ENCODE measurements at regions not wholly inside any gene's neighbourhood (a gene's known extent, or its start where the extent isn't known, plus 50 kb on each side); places are given as distances from the start of the nearest gene placed in this dataset.
"Not testable (repeated sequence)": the region's sequence is repeated elsewhere in the genome, so short reads cannot be mapped to it uniquely, and the experiment has no call there.

DNA sequence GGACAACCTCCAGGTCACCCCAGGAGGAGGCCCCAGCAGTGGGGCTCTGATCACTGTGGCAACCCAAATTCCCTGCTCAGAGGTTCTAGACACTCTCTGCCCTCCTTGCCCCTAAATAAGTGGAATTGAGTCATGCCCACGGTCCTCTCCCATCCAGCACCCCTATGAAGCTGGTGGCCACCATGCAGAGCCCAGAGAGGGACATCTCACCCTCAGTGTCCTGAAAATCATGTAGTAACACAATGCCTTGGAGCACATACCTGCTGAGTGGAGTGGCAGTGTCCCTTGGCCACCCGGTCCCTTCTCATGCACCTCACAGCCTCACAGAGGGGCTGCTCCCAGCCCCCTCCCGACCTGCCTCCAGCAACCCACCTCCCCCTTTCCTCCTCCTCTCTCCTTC is 114.3 kb upstream of the MEF2A start:
- no peak overlapping the region for H3K27ac Mint-ChIP-seq
- H3K9me3 Mint-ChIP-seq = no peaks in the 10 kb centered on the region
- H3K4me3 Mint-ChIP-seq = peak overlapping the region; percentile 75
- no peak for DNase-seq
- peaks cover 6% of the 10 kb centered on the region for H3K27me3 Mint-ChIP-seq
- intact Hi-C loops (cut with micrococcal nuclease) = no loop called here
- peaks cover 44% of the 10 kb centered on the region for H3K4me1 Mint-ChIP-seq
- no peaks in the 10 kb centered on the region for H3K36me3 Mint-ChIP-seq (ENCODE audit: low read depth)

DNA sequence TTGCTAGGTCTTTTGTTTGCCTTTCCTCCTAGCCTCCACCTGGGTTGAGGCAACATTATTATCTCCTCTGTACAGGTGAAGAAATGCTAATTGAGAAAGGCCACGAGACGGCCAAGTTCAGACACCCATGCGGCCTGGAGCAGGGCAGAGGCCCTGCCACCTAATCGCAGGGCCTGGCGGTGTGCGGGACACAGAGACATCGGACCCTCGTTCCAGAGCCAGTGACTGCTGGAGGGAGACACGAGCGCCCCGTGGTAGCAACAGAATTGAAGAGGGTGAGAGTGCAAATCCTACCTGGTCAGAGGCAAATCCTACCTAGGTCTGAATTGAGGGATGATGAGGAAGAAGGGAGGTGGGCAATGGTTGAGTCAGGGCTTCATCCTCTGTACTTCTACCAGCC is 113.8 kb upstream of the MEF2A start:
- Mint-ChIP-seq H3K27me3 (peaks cover 6% of the 10 kb centered on the region), H3K27ac (no peak overlapping the region), H3K9me3 (no peaks in the 10 kb centered on the region), H3K4me1 (peaks cover 44% of the 10 kb centered on the region), H3K36me3 (ENCODE audit: low read depth) (no peaks in the 10 kb centered on the region), H3K4me3 (peak overlapping the region; percentile 75)
- DNase-seq = no peak
- intact Hi-C loops (cut with micrococcal nuclease) = no loop called here

DNA sequence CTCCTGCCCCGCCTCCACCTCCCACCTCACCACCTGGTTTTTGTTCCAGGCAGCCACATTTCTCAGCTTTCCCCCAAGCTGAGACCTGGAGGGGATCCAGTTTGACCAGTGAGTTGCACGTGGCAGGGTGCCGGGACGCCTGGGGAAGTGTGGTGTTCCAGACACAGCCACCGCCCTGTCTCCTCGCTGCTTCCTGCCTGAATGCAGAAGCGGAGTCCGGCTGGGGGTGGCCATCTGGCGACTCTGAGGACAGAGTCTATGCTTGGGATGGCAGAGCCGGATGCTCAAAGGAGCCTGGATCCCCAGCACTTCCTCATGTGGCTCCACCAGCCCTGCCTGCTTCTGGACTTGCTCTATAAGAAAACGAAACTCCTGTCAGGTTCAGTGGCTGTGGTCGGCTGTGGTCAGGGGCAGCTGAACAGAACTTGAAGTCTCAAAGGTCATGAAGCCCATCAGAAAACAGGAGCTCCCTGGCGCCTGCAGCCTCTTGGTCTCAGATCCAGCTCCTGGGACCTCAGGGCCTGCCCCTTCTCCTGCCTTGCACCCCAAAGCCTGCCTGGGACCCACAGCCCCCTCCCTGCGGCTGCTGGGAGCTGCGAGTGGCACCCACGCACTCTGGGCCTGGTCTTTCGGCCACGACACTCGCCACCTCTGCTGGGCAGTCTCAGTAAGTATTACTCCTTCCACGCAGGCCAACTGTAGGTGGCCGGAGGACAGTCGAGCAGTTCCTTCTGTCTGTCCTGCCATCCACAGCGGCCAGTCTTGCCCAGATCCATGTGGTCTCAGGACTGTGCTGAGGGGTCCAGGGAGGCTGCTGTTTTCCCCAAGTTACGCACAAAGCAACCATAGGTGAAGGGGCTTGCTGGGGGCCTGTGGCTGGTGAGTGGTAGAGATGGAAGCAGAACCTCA is 112.8 kb upstream of the MEF2A start:
- Mint-ChIP-seq H3K27ac (no peak overlapping the region), H3K4me1 (peaks cover 40% of the 10 kb centered on the region), H3K9me3 (peaks cover 6% of the 10 kb centered on the region), H3K36me3 (ENCODE audit: low read depth) (peaks cover 2% of the 10 kb centered on the region), H3K27me3 (peaks cover 11% of the 10 kb centered on the region), H3K4me3 (no peak overlapping the region)
- intact Hi-C loops (cut with micrococcal nuclease) = no loop called here
- peak; percentile 68 for DNase-seq

DNA sequence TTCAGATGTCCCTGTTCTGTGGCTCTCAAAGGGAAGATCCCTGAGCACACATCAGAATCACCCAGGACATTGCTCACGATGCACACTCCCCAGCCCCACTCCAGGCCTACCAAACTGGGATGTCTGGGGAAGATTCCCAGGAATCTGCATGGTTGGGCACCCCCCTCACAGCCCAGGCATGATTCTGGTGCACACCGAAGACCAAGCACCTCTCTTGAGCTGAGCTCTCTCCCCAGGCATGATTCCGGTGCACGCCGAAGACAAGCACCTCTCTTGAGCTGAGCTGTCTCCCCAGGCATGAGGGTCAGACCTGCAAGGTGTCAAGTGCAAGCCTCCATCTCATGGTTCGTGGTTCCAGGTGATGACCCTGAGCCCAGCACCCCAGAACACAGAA is 112.2 kb upstream of the MEF2A start:
- no peak for DNase-seq
- H3K27me3 Mint-ChIP-seq = peaks cover 11% of the 10 kb centered on the region
- H3K36me3 Mint-ChIP-seq (ENCODE audit: low read depth) = peaks cover 2% of the 10 kb centered on the region
- no peak overlapping the region for H3K4me3 Mint-ChIP-seq
- H3K9me3 Mint-ChIP-seq = peaks cover 6% of the 10 kb centered on the region
- H3K27ac Mint-ChIP-seq = no peak overlapping the region
- intact Hi-C loops (cut with micrococcal nuclease) = no loop called here
- H3K4me1 Mint-ChIP-seq = peaks cover 39% of the 10 kb centered on the region

DNA sequence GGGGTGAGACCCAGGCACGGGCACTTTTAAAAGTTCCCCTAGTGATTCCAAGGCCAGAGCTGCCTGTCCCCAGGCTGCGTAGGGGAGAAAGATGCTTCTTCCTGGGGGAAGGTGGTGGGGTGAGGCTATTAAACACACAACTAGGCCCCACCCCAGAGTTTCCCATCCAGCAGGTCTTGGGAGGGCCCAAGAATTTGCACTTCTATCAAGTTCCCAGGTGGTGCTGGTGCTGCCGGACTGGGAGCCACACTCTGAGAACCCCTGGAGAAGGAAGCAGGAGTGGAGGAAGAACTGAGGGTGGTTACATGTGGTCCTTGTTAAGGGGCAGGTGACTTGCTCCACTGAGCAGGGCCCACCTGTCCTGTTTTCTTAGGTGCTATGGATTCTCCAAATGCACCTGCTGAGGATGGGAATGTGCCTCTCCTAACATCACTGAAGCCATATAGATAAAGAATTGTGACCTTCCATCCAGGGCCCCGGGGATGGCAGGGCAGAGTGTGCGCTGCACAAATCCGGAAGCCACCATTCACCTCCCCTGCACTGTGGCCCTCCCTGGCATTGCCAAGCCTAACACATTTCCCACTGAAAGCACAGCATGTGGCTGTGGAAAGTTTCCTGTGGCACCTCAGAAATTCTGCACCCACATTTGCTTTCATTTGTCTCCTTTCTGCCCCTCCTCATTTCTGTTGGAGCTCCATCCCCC is 111.5 kb upstream of the MEF2A start:
- Mint-ChIP-seq H3K9me3 (peaks cover 6% of the 10 kb centered on the region), H3K4me3 (no peak overlapping the region), H3K4me1 (peaks cover 39% of the 10 kb centered on the region), H3K36me3 (ENCODE audit: low read depth) (peaks cover 2% of the 10 kb centered on the region), H3K27ac (no peak overlapping the region), H3K27me3 (peaks cover 11% of the 10 kb centered on the region)
- intact Hi-C loops (cut with micrococcal nuclease) = no loop called here
- DNase-seq = no peak

DNA sequence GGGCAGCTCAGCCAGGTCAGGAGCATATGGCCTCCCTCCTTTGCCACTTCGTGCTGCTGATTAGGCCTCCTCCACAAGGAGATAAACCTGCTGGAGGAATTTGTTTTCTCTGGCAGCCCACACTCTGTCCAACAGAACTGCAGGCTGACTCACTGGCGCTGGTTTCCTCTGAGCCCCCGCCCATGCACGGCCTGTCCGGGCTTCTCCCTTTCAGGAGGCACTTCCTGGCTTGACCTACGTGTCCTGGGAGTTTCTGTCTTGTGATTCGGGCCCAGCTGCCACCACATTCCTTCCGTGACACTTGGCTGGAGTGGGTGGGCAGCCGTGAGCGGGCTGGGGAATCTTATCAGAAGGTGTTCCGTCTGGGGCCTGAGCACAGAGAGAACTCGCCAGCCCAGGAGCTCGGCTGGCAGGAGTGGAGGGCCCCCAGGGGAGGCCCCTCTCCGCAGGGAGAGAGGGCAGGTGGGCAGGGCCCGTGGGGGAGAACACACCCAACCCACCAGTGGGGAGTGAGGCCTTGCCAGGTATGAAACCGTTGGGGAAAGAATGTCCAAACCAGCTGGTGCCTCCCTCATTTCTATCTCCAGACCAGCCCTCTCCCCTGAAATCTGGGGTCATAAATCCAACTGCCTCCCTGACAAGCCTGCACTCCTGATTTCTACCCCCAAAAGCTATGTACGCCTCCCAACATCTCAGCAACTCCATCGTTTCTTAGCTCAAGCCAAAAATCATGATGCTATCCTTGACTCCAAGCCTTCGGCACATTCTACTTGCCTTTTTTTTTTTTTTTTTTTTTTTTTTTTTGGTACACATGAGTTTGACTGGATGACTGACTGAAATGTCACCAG is 110.6 kb upstream of the MEF2A start:
- H3K36me3 Mint-ChIP-seq (ENCODE audit: low read depth) = peaks cover 2% of the 10 kb centered on the region
- peaks cover 30% of the 10 kb centered on the region for H3K4me1 Mint-ChIP-seq
- H3K27ac Mint-ChIP-seq = no peak overlapping the region
- peaks cover 8% of the 10 kb centered on the region for H3K27me3 Mint-ChIP-seq
- DNase-seq = no peak
- intact Hi-C loops (cut with micrococcal nuclease) = no loop called here
- no peak overlapping the region for H3K4me3 Mint-ChIP-seq
- peaks cover 11% of the 10 kb centered on the region for H3K9me3 Mint-ChIP-seq

DNA sequence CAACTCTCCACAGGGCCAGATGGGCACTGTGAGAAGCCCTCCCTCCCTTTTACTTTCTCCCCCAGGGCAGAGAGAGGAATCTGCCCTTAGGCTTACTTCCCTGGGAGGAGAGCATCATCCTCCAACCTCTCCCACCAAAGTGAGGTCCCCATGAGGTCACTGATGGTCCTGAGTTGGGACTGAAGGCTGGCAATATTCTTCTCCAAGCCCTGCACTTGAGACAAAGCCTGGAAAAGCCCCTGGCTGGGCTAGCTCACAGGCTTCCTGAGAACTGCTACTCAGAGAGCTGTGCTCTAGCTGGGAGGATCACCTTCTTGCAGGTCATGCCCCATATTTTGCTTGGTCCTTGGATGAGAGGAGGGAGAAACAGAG is 110.0 kb upstream of the MEF2A start:
- Mint-ChIP-seq H3K36me3 (ENCODE audit: low read depth) (peaks cover 2% of the 10 kb centered on the region), H3K4me3 (no peak overlapping the region), H3K4me1 (peaks cover 24% of the 10 kb centered on the region), H3K9me3 (peaks cover 11% of the 10 kb centered on the region), H3K27me3 (peaks cover 8% of the 10 kb centered on the region), H3K27ac (no peak overlapping the region)
- intact Hi-C loops (cut with micrococcal nuclease) = no loop called here
- DNase-seq = no peak

DNA sequence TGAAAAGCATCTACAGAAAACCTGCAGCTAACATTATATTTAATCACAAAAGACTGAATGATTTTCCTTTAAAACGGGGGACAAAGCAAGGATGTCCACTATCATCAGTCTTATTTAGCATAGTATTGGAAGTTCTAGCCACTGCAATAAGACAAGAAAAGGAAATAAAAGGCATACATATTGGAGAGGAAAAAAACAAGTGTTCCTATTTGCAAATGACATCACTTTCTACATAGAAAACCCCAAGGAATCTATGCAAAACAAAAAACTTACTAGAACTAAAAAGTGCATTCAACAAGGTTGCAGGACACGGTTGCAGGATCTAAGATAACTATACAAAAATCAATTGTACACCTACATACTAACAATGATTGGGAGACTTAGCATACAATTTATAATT is 101.6 kb upstream of the MEF2A start:
- intact Hi-C loops (cut with micrococcal nuclease) = no loop called here
- Mint-ChIP-seq H3K4me3 (no peak overlapping the region), H3K4me1 (no peaks in the 10 kb centered on the region), H3K9me3 (peaks cover 21% of the 10 kb centered on the region), H3K27ac (no peak overlapping the region), H3K27me3 (peaks cover 15% of the 10 kb centered on the region), H3K36me3 (ENCODE audit: low read depth) (no peaks in the 10 kb centered on the region)
- DNase-seq = no peak

DNA sequence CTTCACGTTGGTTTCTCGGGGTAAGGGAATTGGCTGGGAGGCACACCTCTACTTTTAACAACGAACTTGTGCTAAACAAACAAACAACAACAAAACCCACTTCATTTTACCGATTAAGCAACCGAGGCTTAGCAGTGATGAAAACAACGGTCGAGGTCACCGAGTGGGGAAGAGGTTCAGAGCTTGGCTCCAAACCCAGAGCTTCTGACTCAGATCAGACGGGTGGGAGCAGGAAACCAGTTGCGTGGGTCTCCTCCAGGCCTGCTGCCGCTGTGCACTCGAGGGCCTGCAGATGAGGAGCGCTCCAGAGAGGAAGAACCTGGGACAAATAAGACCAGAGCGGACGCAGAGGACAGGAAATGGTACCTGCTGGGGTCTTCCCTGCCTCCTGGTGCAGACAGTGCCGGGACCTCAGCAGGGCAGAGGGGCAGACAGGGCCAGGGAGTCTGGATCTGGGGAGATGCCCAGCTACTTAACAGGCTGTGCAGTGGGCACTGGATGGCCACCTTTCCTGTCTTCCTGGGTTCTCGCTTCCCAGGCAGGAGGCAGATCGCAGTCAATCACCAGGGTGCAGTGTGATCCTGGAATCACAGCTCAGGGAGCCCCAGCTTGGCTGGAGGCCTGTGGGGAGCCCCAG is 99.0 kb upstream of the MEF2A start:
- intact Hi-C loops (cut with micrococcal nuclease) = no loop called here
- Mint-ChIP-seq H3K9me3 (peaks cover 21% of the 10 kb centered on the region), H3K4me1 (peaks cover 5% of the 10 kb centered on the region), H3K4me3 (no peak overlapping the region), H3K36me3 (ENCODE audit: low read depth) (no peaks in the 10 kb centered on the region), H3K27me3 (peaks cover 18% of the 10 kb centered on the region), H3K27ac (no peak overlapping the region)
- DNase-seq = no peak

DNA sequence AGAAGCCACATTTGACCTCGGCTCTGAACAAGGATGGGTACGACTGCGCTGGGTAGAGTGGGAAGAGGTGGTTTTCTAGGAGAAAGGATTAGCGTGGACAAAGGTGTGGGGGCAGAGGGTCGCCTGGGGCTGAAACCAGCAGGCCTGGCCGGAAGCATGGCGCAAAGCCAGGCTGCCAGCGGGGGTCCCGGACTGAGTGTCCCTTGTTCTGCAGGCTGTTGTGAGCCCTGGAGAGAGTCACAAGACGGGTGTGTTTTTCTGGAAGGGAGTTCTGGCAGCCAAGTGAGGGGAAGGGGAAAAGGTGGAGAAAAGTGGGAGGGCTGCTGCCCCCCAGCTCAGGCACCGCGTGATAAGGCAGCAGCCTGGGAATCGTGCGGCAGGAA is 98.5 kb upstream of the MEF2A start:
- intact Hi-C loops (cut with micrococcal nuclease) = no loop called here
- Mint-ChIP-seq H3K36me3 (ENCODE audit: low read depth) (no peaks in the 10 kb centered on the region), H3K4me3 (no peak overlapping the region), H3K27ac (no peak overlapping the region), H3K4me1 (peaks cover 5% of the 10 kb centered on the region), H3K27me3 (peaks cover 19% of the 10 kb centered on the region), H3K9me3 (peaks cover 18% of the 10 kb centered on the region)
- no peak for DNase-seq

DNA sequence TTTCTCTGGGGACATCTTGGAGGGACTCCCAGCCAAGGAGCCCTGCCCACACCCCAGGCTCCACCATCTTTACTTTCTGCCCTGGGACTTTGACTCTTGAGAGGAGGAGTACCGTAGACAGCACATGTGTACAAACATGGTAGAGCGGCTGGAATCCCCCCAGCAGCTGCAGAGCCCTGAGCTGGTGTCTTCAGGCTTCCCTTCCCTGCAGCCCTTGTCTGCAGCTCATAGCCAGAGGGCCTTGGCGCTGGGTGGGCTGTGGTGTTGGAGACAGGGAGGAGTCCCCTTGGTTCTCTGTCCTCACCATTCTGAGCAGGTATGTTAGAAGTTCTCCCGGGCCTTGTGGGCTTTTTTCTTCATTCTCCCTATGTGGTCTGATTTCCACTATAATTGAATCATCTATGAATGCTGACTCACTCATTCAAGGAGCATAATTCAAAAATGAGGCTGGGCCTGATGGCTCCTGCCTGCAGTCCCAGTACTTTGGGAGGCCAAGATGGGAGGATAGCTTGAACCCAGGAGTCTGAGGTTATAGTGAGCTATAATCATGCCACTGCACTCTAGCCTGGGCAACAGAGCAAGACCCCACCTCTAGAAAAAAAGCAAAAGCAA is 97.8 kb upstream of the MEF2A start:
- H3K27ac Mint-ChIP-seq = no peak overlapping the region
- intact Hi-C loops (cut with micrococcal nuclease) = no loop called here
- H3K27me3 Mint-ChIP-seq = peaks cover 15% of the 10 kb centered on the region
- H3K4me3 Mint-ChIP-seq = no peak overlapping the region
- peaks cover 5% of the 10 kb centered on the region for H3K4me1 Mint-ChIP-seq
- no peak for DNase-seq
- H3K9me3 Mint-ChIP-seq = peaks cover 14% of the 10 kb centered on the region
- H3K36me3 Mint-ChIP-seq (ENCODE audit: low read depth) = no peaks in the 10 kb centered on the region

DNA sequence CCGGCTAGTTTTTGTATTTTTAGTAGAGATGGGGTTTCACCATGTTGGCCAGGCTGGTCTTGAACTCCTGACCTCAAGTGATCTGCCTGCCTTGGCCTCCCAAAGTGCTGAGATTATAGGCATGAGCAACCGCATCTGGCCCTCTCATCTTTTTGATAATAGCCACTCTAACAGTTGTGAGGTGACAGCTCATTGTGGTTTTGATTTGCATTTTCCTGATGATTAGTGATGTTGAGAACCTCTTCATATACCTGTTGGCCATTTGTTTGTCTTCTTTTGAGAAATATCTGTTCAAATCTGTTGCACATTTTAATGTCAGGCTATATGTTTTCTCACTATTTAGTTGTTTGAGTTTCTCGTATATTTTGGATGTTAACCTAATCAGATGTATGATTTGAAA is 95.6 kb upstream of the MEF2A start:
- H3K27me3 Mint-ChIP-seq; H3K9me3 Mint-ChIP-seq; H3K4me3 Mint-ChIP-seq; DNase-seq; intact Hi-C loops (cut with micrococcal nuclease); H3K27ac Mint-ChIP-seq; H3K4me1 Mint-ChIP-seq; H3K36me3 Mint-ChIP-seq (ENCODE audit: low read depth): not testable (repeated sequence)

DNA sequence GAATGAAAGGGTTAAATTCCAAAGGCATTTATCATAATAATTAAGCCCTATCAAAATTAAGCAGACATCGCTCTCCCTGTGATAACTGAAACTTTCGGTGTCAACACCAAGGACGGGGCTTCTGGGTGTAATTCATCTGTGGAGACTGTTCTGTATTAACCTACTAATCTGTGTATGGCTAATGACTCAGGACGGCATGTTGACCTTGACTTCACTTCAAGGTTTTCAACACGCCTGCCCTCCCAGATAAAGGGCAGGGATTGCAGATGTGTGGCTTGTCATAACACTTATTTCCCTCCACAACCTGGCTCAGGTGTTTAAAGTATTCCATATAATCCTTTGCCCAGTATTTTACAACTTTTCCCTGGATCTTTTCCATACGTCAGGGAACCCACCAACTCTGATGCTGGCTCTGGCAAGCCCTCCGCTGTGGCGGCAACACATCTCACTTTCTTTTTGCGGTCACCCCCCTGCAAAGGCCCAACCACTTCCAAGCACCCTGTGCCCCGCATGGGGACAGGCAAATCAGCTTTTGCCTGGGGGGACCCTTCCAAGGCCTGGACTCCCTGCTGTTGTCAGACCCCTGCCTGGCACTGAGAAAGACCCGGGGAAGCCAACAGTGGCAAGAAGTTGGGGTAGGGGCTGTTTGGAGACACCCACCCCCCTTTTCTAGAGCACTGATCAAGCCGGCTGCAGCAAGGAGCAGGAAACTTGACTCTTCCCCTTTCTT is 93.2 kb upstream of the MEF2A start:
- DNase-seq = no peak
- H3K9me3 Mint-ChIP-seq = peaks cover 4% of the 10 kb centered on the region
- H3K4me3 Mint-ChIP-seq = no peak overlapping the region
- intact Hi-C loops (cut with micrococcal nuclease) = no loop called here
- no peak overlapping the region for H3K27ac Mint-ChIP-seq
- no peaks in the 10 kb centered on the region for H3K36me3 Mint-ChIP-seq (ENCODE audit: low read depth)
- peaks cover 15% of the 10 kb centered on the region for H3K4me1 Mint-ChIP-seq
- peaks cover 7% of the 10 kb centered on the region for H3K27me3 Mint-ChIP-seq
